GM19395 (cell line): ENCODE measurements at regions not wholly inside any gene's neighbourhood (a gene's known extent, or its start where the extent isn't known, plus 50 kb on each side); places are given as distances from the start of the nearest gene placed in this dataset.
"Not testable (repeated sequence)": the region's sequence is repeated elsewhere in the genome, so short reads cannot be mapped to it uniquely, and the experiment has no call there.

Experiments used
- ATAC-seq: cut with Tn5 transposase; IDR thresholded peaks from one replicate; pipeline ENCODE4 v1.9.1; 2021; ENCODE audit warnings: mild to moderate bottlenecking, moderate library complexity; ENCODE audit not compliant: unreplicated experiment

DNA sequence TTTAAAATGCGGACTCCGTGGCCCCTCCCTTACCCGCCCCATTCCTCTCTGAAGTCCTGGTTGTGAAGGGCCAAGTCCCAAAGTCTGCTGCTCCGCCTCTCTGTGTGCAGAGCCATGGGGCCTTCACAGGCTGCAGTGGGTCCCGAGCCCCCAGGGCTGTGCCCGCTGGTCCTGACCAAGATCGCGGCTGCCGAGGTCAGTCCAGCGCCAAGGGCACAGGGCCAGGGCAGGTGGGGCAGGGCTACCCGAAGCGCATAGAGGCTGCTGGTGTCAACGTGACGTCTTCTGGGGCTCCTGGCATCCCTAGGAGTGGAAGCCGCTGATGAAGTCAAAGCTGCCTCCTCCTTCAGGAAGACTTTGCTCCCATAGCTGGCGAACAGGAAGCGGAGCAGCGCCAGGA lies 858.8 kb downstream of the TUBA3C start:
- ATAC-seq = not testable (repeated sequence)

DNA sequence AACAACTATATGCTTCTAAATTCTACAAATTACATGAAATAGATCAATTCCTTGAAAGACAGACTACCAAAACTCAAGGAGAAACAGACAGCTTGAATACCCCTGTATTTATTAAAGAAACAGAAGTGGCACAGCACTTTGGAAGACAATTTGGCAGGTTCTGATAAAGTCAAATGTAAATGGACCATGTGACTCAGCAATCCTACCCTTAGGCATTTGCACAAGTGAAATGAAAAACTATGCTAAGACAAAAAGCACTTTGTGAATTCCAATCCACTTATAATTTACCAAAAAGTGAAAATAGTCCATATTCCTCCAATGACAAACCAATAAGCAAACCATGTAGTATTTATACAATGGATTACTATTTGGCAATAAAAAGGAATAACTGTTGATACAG lies 862.0 kb downstream of the TUBA3C start:
- not testable (repeated sequence) for ATAC-seq

- not testable (repeated sequence) for ATAC-seq
Measured at GRCh38 chr13:18303240-18303813, 878.3 kb downstream of the TUBA3C start.

DNA sequence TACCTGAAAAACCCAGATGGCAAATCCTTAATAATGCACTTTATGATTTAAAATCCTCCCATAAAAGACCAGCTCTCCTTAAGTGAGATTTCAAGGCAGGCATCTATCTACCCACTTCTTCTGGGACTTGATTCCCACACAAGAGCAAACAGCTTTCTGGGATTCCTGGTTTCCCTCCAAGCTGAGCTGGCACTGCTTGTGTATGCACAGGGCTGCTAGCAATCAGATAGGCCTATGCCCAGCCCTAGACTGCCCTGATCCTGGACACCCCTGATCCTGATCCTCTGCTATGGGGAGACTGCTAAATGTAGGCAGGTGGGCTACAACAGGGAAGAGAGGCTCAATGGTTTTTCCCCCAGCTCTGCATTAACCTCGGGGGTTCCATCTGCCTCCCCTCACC lies 880.7 kb downstream of the TUBA3C start:
- not testable (repeated sequence) for ATAC-seq

- ATAC-seq = not testable (repeated sequence)
Measured at GRCh38 chr13:18297359-18297758, 884.3 kb downstream of the TUBA3C start.

GRCh38 chr13:18296617-18297016 lies 885.0 kb downstream of the TUBA3C start:
- not testable (repeated sequence) for ATAC-seq

- not testable (repeated sequence) for ATAC-seq
Measured at GRCh38 chr13:18294311-18294710, 887.3 kb downstream of the TUBA3C start.

GRCh38 chr13:18286848-18287247 lies 894.8 kb downstream of the TUBA3C start:
- not testable (repeated sequence) for ATAC-seq

GRCh38 chr13:18285663-18286062 lies 896.0 kb downstream of the TUBA3C start:
- ATAC-seq = not testable (repeated sequence)

GRCh38 chr13:18284040-18284439 lies 897.6 kb downstream of the TUBA3C start:
- ATAC-seq = not testable (repeated sequence)

- not testable (repeated sequence) for ATAC-seq
Measured at GRCh38 chr13:18281829-18282597, 899.6 kb downstream of the TUBA3C start.

DNA sequence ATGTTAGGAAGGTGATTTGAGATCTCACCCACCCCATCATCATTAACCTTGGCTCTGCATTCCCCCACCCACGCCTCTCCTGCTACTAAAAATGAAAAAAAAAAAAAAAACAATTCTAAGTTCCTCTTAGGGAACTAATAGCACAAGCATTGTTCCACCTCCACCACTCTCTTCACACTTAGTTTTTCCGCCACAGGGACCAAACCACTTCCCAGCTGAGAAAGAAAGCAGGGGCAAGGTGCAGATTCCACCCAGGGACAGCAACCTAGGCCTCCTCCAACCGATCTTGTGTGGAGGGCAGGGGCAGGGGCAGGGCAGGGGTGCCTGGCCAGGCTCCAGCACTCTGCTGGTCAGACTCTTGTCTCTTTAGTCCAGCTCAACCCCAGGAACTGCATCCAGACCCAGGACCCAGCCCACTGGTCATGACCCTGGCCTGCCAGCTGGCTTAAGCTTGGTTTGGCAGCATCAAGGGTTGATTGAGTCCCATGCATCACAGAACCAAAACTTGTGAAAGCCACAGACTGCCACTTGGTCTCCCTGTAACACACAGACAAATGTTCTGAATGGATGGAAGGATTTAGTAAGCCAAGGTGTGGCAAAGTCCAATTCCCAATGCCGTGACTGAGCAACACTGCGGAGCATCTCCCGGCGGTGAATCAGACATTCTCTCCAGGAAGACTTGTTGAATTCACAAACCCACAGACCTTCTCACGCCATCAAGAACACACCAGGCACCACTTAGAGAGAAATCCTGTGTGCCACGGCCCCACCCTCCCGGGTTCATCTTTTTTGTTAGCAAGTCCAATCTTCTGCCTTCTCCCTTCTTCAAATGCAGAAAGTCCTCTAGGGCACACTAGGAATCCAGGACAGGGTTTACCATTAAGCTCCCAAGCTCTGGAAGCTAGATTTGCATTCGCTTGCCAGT lies 900.5 kb downstream of the TUBA3C start:
- not testable (repeated sequence) for ATAC-seq

DNA sequence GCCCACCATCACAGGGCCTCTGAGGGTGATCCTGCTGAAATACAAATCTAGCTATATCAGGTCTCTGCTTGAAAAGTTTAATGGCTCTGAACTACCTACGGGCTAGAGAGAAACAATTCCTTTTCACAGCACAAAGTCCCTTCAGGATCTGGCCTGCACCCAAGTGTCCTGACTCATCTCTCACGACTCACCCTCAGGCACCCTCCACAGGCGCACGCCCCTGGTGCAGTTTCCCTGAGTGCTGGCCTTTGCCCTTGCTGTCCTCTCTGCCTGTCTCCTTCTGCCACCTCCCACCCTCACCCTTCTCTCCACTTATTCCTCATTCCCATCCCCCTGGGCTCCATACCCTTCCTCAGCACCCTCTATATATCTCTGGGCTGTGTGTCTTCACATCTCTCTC lies 901.7 kb downstream of the TUBA3C start:
- not testable (repeated sequence) for ATAC-seq

DNA sequence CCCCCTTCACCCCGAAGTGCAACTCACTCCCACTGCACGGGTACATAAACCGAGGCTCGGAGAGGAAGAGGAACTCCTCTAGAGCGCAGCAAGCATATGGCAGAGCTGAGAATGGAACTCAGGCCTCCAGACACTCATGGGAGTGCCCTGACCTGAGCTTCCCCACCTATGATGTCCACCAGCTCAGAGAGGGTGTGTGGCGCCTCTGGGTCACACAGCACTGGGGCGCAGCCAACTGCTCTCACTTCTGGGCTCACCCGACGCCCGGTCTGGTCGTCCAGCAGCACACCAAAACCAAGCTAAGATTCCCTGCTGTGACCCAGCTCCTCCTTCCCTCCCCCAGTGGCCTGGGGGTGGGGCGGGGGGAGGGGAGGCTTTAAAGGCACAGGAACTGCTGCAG lies 904.3 kb downstream of the TUBA3C start:
- not testable (repeated sequence) for ATAC-seq

- ATAC-seq = not testable (repeated sequence)
Measured at GRCh38 chr13:18276280-18276679, 905.3 kb downstream of the TUBA3C start.

- not testable (repeated sequence) for ATAC-seq
Measured at GRCh38 chr13:18273785-18274514, 907.7 kb downstream of the TUBA3C start.

DNA sequence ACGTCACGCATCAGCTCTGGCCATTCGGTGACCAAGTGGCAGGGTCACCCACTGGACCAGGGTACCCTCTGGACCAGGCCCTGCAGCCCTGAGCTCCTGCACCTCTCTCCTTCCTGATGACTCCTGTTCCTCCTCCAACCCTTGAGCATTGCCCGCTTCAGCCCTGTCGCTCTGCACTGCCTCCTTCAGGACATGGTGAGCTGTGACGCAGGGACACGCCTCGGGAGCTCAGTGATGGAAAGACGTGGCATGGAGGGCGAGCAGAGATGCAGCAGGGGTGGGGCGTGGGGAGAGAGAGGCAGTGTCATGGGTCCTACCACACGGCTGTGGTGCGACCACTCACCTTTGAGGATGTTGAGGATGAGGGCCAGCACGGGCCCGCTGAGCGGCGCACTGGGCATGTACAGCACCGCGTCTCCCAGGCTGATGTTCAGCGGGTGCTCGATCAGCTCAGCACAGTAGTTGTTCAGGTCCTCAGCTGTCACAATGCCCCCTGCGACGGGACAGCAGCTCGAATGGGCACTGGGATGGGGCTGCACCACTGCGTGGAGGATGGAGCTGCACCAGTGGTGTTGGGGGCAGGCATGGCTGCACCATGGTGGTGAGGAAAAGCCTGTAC lies 922.7 kb downstream of the TUBA3C start:
- not testable (repeated sequence) for ATAC-seq

DNA sequence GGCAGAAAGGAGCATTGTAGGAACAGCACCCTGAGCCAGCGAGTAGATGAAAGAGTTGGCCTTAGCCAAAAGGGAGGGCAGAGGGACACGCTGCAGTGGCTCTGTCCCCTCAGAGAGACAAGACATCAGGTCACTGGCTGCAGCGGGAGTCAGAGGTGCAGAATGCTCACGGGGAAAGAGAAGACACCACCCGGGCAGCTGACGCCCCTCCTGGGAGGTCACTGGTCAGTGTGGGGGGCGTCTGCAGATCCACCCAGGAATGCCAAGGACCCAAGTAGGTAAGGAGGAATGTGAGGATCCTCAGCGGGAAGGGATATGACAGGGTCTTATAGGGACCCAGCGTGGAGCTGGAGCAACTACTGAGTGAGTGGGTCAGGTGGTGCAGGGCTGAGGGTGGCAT lies 923.9 kb downstream of the TUBA3C start:
- ATAC-seq = not testable (repeated sequence)

- ATAC-seq = not testable (repeated sequence)
Measured at GRCh38 chr13:18252848-18253247, 928.8 kb downstream of the TUBA3C start.
